Sigmoid colon (tissue), 6 donors: ENCODE measurements at regions not wholly inside any gene's neighbourhood (a gene's known extent, or its start where the extent isn't known, plus 50 kb on each side); places are given as distances from the start of the nearest gene placed in this dataset.

Experiments
- DNase-seq: peaks from one replicate; pipeline ENCODE4 v3.0.0-alpha.2; 2019
- H3K27ac ChIP-seq, 4 donors: fragments of 200-600 bp; sonication (generic); one replicate each; pipeline ENCODE4 v1.5.1; 2016 to 2019; ENCODE audit warnings: mild to moderate bottlenecking in 1 of 4
- H3K27me3 ChIP-seq, 3 donors: fragments of 200-600 bp; sonication (generic); one replicate each; pipeline ENCODE4 v1.5.1; 2019; ENCODE audit warnings: mild to moderate bottlenecking in 1 of 3
- H3K36me3 ChIP-seq, 4 donors: fragments of 200-600 bp; sonication (generic); one replicate each; pipeline ENCODE4 v1.5.1; 2016 to 2019
- H3K4me1 ChIP-seq, 4 donors: fragments of 200-600 bp; sonication (generic); one replicate each; pipeline ENCODE4 v1.5.1; 2017 to 2019
- H3K4me3 ChIP-seq, 4 donors: fragments of 200-600 bp; sonication (generic); one replicate each; pipeline ENCODE4 v1.5.1; 2017 to 2019; ENCODE audit warnings: mild to moderate bottlenecking in 2 of 4, moderate library complexity in 1 of 4
- H3K9me3 ChIP-seq, 4 donors: fragments of 200-600 bp in 3 of 4; sonication (generic) in 3 of 4; one replicate each; pipeline versions ENCODE4 v1.5.1 to v1.6.1; 2013 to 2019
- EP300 ChIP-seq, 4 donors: sonication (generic); formaldehyde crosslinking; IDR thresholded peaks; one replicate each; pipeline ENCODE4 v1.6.1; 2017; ENCODE audit warnings: antibody characterized with exemption in 4 of 4
- POLR2A ChIP-seq, 2 donors: fragments of 450-650 bp; IDR thresholded peaks; one replicate each; pipeline ENCODE4 v1.6.1; 2016; ENCODE audit warnings: antibody characterized with exemption in 2 of 2, mild to moderate bottlenecking in 2 of 2, moderate library complexity in 2 of 2
- POLR2AphosphoS5 ChIP-seq, 4 donors: sonication (generic); formaldehyde crosslinking; IDR thresholded peaks; one replicate each; pipeline ENCODE4 v1.6.1; 2017; ENCODE audit warnings: antibody characterized with exemption in 4 of 4
- WGBS, 2 donors: extraction: QIAGEN DNeasy Blood & Tissue Kit; methylation state at CpG; one replicate each; pipeline ENCODE4 v1.1.7; 2013; 5-methylcytosine and 5-hydroxymethylcytosine counted together
- intact Hi-C: fragments of 100-400 bp; cut with DNase I; formaldehyde crosslinking; loops from one replicate; pipeline ENCODE4 v1.15.1; 2023
- TF ChIP-seq, protein P1 (sequence below), 4 experiments: fragments of 450-650 bp in 3 of 4; fragments of 200-600 bp in 1 of 4; IDR thresholded peaks; one replicate each; pipeline ENCODE4 v1.5.1; 2016 to 2019; ENCODE audit warnings: antibody characterized with exemption in 4 of 4, mild to moderate bottlenecking in 3 of 4, moderate library complexity in 2 of 4
- donor health status: healthy with polysubstance abuse.
- donor health status: healthy.

GRCh38 chr4:165680821-165681220 lies 192.2 kb upstream of the TLL1 start:
- Histone ChIP-seq H3K36me3 (no peaks in the 10 kb centered on the region), H3K27me3 (no peaks in the 10 kb centered on the region), H3K27ac (no peak overlapping the region), H3K9me3 (no peaks in the 10 kb centered on the region), H3K4me3 (no peak overlapping the region), H3K4me1 (no peaks in the 10 kb centered on the region)
- no peak for TF ChIP-seq EP300 (IDR thresholded peaks at IDR 0.05)
- no peak for TF ChIP-seq POLR2A (IDR thresholded peaks at IDR 0.05)
- TF ChIP-seq POLR2AphosphoS5 (IDR thresholded peaks at IDR 0.05) = no peak
- TF ChIP-seq, protein P1, sequence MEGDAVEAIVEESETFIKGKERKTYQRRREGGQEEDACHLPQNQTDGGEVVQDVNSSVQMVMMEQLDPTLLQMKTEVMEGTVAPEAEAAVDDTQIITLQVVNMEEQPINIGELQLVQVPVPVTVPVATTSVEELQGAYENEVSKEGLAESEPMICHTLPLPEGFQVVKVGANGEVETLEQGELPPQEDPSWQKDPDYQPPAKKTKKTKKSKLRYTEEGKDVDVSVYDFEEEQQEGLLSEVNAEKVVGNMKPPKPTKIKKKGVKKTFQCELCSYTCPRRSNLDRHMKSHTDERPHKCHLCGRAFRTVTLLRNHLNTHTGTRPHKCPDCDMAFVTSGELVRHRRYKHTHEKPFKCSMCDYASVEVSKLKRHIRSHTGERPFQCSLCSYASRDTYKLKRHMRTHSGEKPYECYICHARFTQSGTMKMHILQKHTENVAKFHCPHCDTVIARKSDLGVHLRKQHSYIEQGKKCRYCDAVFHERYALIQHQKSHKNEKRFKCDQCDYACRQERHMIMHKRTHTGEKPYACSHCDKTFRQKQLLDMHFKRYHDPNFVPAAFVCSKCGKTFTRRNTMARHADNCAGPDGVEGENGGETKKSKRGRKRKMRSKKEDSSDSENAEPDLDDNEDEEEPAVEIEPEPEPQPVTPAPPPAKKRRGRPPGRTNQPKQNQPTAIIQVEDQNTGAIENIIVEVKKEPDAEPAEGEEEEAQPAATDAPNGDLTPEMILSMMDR (IDR thresholded peaks at IDR 0.05) = no peak
- no peak for DNase-seq
- intact Hi-C loops = no loop called here
- 86 to 91% methylated on average over 5 of the region's 5 CpGs for WGBS, 2 donors

DNA sequence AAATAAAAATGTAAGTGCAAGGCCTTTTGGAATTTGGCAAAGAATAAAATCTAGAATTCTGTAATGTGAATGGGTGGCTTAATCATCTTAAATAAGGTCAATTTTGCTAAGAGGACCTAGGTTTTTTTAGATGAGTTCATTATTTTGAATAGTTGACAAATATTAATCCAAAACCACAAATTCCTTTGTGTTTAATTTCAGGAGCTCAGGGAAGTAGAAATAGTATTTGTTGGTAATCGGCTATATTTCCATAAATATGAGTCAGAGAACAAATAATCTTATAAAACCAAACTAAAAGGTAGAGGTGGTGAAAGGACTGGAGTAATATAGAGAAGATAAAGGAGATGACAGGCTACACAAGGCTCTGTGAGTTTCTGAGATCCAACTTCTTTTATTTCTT lies 190.4 kb upstream of the TLL1 start:
- no peak for DNase-seq
- 0 to 37% methylated on average over 1 of the region's 1 CpG for WGBS, 2 donors
- no peak overlapping the region for H3K4me3 ChIP-seq
- no peaks in the 10 kb centered on the region for H3K27me3 ChIP-seq
- no peaks in the 10 kb centered on the region for H3K36me3 ChIP-seq
- H3K4me1 ChIP-seq = no peaks in the 10 kb centered on the region
- intact Hi-C loops = no loop called here
- H3K9me3 ChIP-seq = no peaks in the 10 kb centered on the region
- H3K27ac ChIP-seq = no peak overlapping the region
- TF ChIP-seq POLR2A (IDR thresholded peaks at IDR 0.05) = no peak
- TF ChIP-seq, protein P1 (IDR thresholded peaks at IDR 0.05) = no peak
- no peak for TF ChIP-seq POLR2AphosphoS5 (IDR thresholded peaks at IDR 0.05)
- no peak for TF ChIP-seq EP300 (IDR thresholded peaks at IDR 0.05)

GRCh38 chr4:165684177-165684805 lies 188.7 kb upstream of the TLL1 start:
- intact Hi-C loops = no loop called here
- no peak for DNase-seq
- TF ChIP-seq POLR2A (IDR thresholded peaks at IDR 0.05) (no peak), POLR2AphosphoS5 (IDR thresholded peaks at IDR 0.05) (no peak), EP300 (IDR thresholded peaks at IDR 0.05) (no peak)
- TF ChIP-seq, protein P1 (IDR thresholded peaks at IDR 0.05) = no peak
- no peak overlapping the region for H3K4me3 ChIP-seq
- no peaks in the 10 kb centered on the region for H3K4me1 ChIP-seq
- H3K9me3 ChIP-seq = no peaks in the 10 kb centered on the region
- no peaks in the 10 kb centered on the region for H3K36me3 ChIP-seq
- no peaks in the 10 kb centered on the region for H3K27me3 ChIP-seq
- WGBS, 2 donors = 78 to 88% methylated on average over 7 of the region's 7 CpGs
- H3K27ac ChIP-seq = no peak overlapping the region

DNA sequence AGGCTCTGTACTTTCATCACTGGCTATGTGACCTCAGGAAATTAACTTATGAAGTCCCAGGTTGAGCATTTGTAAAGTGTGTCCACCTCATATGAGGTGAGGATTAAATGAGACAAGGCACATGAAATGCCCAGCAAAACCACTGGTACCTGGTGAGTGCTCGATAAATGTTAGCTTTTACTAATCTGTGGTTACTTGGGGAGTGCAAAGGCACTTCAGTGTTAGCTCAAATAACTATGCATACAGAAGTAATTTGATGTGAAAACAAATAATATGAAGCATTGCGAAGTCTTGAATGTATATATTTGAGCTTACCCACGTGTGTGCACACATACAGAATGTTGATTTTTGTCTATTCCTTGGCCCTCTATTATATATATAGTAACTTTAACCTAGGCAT lies 186.3 kb upstream of the TLL1 start:
- no peaks in the 10 kb centered on the region for H3K27me3 ChIP-seq
- H3K36me3 ChIP-seq = no peaks in the 10 kb centered on the region
- H3K9me3 ChIP-seq = no peaks in the 10 kb centered on the region
- WGBS, 2 donors = 75 to 79% methylated on average over 3 of the region's 3 CpGs
- H3K4me3 ChIP-seq = no peak overlapping the region
- no peak for DNase-seq
- intact Hi-C loops = no loop called here
- H3K4me1 ChIP-seq = no peaks in the 10 kb centered on the region
- no peak overlapping the region for H3K27ac ChIP-seq
- TF ChIP-seq, protein P1 (IDR thresholded peaks at IDR 0.05) = no peak
- TF ChIP-seq POLR2AphosphoS5 (IDR thresholded peaks at IDR 0.05) = no peak
- no peak for TF ChIP-seq EP300 (IDR thresholded peaks at IDR 0.05)
- no peak for TF ChIP-seq POLR2A (IDR thresholded peaks at IDR 0.05)

- Histone ChIP-seq H3K4me1 (no peaks in the 10 kb centered on the region), H3K36me3 (no peaks in the 10 kb centered on the region), H3K4me3 (no peak overlapping the region), H3K27me3 (no peaks in the 10 kb centered on the region), H3K9me3 (no peaks in the 10 kb centered on the region), H3K27ac (no peak overlapping the region)
- intact Hi-C loops = no loop called here
- TF ChIP-seq POLR2A (IDR thresholded peaks at IDR 0.05) (no peak), POLR2AphosphoS5 (IDR thresholded peaks at IDR 0.05) (no peak), EP300 (IDR thresholded peaks at IDR 0.05) (no peak)
- TF ChIP-seq, protein P1 (IDR thresholded peaks at IDR 0.05) = no peak
- DNase-seq = no peak
- WGBS, 2 donors = 73 to 90% methylated on average over 3 of the region's 3 CpGs
Measured at GRCh38 chr4:165689159-165689558, 183.9 kb upstream of the TLL1 start.
